ENCODE measurements at regions not wholly inside any gene's neighbourhood (a gene's known extent, or its start where the extent isn't known, plus 50 kb on each side); places are given as distances from the start of the nearest gene placed in this dataset.
A peak's percentile ranks its signal among the peaks of the same experiment; 100 is the strongest.
"Not testable (repeated sequence)": the region's sequence is repeated elsewhere in the genome, so short reads cannot be mapped to it uniquely, and the experiment has no call there.

DNA sequence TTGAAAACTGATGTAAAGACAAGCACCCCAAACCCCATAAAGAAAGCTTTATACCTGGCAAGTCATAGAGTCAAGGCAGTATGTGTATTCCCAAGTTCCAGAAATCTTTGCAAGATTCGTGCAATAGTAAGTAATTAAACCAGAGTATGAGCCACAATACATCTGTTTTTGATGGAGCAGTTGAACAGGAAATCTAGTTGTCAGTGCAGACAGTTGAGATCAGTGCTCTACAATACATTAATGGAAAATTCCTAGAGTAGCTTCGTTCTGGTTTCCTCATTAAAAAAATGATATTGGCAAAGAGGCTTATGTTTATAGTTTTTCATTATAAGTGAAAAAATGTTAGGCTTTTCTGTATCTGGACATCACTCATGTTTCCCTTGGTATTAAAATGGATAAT lies 575.3 kb downstream of the TRIML1 start:
- no peaks in the 10 kb centered on the region for H3K36me3 ChIP-seq (ENCODE audit: insufficient read depth, low read length)

DNA sequence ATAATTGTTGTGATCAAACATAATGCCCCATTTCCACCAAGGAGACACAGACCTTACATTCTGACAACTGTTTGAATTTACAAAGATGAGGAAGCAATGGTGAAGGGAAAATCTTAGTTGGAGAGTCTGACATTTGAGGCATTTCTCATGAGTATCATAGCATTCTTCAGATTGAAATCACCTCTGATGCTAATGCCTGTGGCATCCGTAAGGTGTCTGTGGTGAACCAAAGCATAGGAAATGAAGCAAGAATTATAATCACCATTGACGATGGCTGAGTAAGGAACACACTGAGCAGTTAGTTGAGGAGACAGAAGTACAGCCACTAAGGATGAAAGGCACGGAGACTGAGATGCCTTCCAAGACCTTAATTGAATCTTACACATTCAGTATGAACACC lies 575.7 kb downstream of the TRIML1 start:
- no peaks in the 10 kb centered on the region for H3K27me3 ChIP-seq (ENCODE audit: insufficient read depth, low read length)
- no peak overlapping the region for H2AFZ ChIP-seq (ENCODE audit: low read length, unreplicated experiment)
- no peaks in the 10 kb centered on the region for H3K36me3 ChIP-seq (ENCODE audit: insufficient read depth, low read length)
- H3K27ac ChIP-seq (ENCODE audit: low read depth, low read length), result peak overlapping the region; percentile 78
- H3K4me1 ChIP-seq (ENCODE audit: control insufficient read depth, insufficient read depth, low read length, unreplicated experiment), result peaks cover 15% of the 10 kb centered on the region
- H3K4me3 ChIP-seq (ENCODE audit: low read depth, low read length), result no peak overlapping the region
- no peaks in the 10 kb centered on the region for H3K79me2 ChIP-seq (ENCODE audit: control insufficient read depth, insufficient read depth, low read length, unreplicated experiment)

More for the DNA sequence above, 575.3 kb downstream of the TRIML1 start:
- no peaks in the 10 kb centered on the region for H3K27me3 ChIP-seq (ENCODE audit: insufficient read depth, low read length)
- no peak overlapping the region for H3K4me3 ChIP-seq (ENCODE audit: low read depth, low read length)
- peak overlapping the region; percentile 78 for H3K27ac ChIP-seq (ENCODE audit: low read depth, low read length)
- H3K4me1 ChIP-seq (ENCODE audit: control insufficient read depth, insufficient read depth, low read length, unreplicated experiment), result peaks cover 19% of the 10 kb centered on the region
- H2AFZ ChIP-seq (ENCODE audit: low read length, unreplicated experiment), result no peak overlapping the region
- H3K79me2 ChIP-seq (ENCODE audit: control insufficient read depth, insufficient read depth, low read length, unreplicated experiment), result no peaks in the 10 kb centered on the region

DNA sequence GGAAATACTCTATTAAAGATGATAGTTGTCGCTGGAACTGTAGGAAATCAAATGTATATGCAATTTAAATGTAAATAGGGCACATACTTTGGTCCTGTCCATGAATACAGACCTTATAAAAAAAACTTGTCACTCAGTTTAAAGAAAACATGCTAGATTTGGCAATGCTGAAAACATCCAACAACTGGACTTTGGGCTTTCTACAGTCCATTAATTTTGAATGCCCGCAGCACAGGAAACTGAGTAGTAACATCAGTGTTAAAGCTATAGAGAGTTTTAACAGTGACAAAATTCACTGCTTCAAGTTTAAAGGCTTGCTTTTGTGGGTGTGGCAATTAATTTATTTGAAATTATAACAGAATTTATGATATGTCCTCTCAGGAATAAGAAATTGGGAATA lies 578.4 kb downstream of the TRIML1 start:
- H3K36me3 ChIP-seq (ENCODE audit: insufficient read depth, low read length), result no peaks in the 10 kb centered on the region
- H3K27ac ChIP-seq (ENCODE audit: low read depth, low read length), result no peak overlapping the region
- H3K4me3 ChIP-seq (ENCODE audit: low read depth, low read length), result no peak overlapping the region
- no peaks in the 10 kb centered on the region for H3K79me2 ChIP-seq (ENCODE audit: control insufficient read depth, insufficient read depth, low read length, unreplicated experiment)
- H2AFZ ChIP-seq (ENCODE audit: low read length, unreplicated experiment), result no peak overlapping the region
- no peaks in the 10 kb centered on the region for H3K27me3 ChIP-seq (ENCODE audit: insufficient read depth, low read length)
- peaks cover 11% of the 10 kb centered on the region for H3K4me1 ChIP-seq (ENCODE audit: control insufficient read depth, insufficient read depth, low read length, unreplicated experiment)

DNA sequence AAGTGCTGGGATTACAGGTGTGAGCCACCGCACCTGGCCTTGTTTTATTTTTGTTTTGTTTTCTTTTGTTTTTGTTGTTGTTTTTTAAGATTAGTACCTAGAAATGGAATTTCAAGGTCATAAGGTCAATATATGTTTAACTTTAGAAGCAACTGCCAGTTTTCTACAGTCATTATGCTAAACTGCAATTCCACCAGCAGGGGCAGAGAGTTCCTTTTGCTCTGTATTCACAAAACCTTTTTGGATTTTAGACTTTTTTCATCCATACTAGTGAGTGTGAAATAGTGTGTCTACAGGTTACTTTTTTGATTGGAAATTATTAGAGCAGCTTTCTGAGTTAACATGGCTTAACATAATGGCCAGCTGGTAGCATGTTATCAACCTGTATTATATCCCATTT lies 580.6 kb downstream of the TRIML1 start:
- Histone ChIP-seq H3K4me3 (ENCODE audit: low read depth, low read length) (no peak overlapping the region), H3K36me3 (ENCODE audit: insufficient read depth, low read length) (no peaks in the 10 kb centered on the region), H3K27ac (ENCODE audit: low read depth, low read length) (no peak overlapping the region), H3K27me3 (ENCODE audit: insufficient read depth, low read length) (no peaks in the 10 kb centered on the region), H3K79me2 (ENCODE audit: control insufficient read depth, insufficient read depth, low read length, unreplicated experiment) (no peaks in the 10 kb centered on the region), H3K4me1 (ENCODE audit: control insufficient read depth, insufficient read depth, low read length, unreplicated experiment) (peaks cover 8% of the 10 kb centered on the region), H2AFZ (ENCODE audit: low read length, unreplicated experiment) (no peak overlapping the region)

DNA sequence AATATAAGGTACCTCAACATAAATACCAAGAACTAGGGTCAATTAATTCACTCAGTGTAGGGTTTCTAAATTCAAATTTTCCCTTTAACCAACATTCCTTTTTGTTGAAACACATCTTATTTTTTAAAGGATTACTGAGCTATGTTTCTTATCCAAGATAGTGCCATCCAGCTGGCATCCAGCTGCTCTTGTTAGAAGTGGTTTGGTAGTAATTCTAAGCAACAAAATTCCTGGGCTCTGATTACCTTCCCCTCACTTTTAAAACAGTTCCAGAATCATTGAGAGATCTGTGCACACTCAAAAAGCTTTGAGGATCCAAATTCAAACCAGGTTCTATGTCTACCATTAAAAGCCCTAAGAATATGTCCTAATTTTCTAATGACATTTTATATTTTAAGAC lies 583.7 kb downstream of the TRIML1 start:
- Histone ChIP-seq H3K27me3 (ENCODE audit: insufficient read depth, low read length) (no peaks in the 10 kb centered on the region), H3K4me1 (ENCODE audit: control insufficient read depth, insufficient read depth, low read length, unreplicated experiment) (no peaks in the 10 kb centered on the region), H3K79me2 (ENCODE audit: control insufficient read depth, insufficient read depth, low read length, unreplicated experiment) (no peaks in the 10 kb centered on the region), H2AFZ (ENCODE audit: low read length, unreplicated experiment) (no peak overlapping the region), H3K36me3 (ENCODE audit: insufficient read depth, low read length) (no peaks in the 10 kb centered on the region), H3K4me3 (ENCODE audit: low read depth, low read length) (no peak overlapping the region), H3K27ac (ENCODE audit: low read depth, low read length) (no peak overlapping the region)

DNA sequence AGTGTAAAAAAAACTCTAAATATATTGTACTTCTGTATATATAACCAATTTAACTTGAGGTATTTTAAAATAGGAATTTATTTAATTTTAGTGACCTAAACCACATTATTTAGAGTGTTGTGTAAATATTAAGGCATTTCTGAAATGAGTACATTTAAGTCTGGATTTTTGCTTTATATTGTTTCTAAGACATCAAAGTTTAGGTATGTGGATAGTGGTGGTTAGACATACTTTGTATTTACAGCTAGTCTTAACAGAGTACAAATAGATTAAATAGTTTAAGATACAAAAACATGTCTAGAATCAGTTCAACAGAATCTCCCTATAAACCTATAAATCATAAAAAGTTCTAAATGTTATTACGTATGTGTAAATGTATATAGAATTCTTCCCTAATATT lies 588.5 kb downstream of the TRIML1 start:
- no peak overlapping the region for H3K4me3 ChIP-seq (ENCODE audit: low read depth, low read length)
- H3K4me1 ChIP-seq (ENCODE audit: control insufficient read depth, insufficient read depth, low read length, unreplicated experiment), result no peaks in the 10 kb centered on the region
- no peak overlapping the region for H3K27ac ChIP-seq (ENCODE audit: low read depth, low read length)
- no peaks in the 10 kb centered on the region for H3K36me3 ChIP-seq (ENCODE audit: insufficient read depth, low read length)
- no peak overlapping the region for H2AFZ ChIP-seq (ENCODE audit: low read length, unreplicated experiment)
- no peaks in the 10 kb centered on the region for H3K79me2 ChIP-seq (ENCODE audit: control insufficient read depth, insufficient read depth, low read length, unreplicated experiment)
- H3K27me3 ChIP-seq (ENCODE audit: insufficient read depth, low read length), result no peaks in the 10 kb centered on the region

DNA sequence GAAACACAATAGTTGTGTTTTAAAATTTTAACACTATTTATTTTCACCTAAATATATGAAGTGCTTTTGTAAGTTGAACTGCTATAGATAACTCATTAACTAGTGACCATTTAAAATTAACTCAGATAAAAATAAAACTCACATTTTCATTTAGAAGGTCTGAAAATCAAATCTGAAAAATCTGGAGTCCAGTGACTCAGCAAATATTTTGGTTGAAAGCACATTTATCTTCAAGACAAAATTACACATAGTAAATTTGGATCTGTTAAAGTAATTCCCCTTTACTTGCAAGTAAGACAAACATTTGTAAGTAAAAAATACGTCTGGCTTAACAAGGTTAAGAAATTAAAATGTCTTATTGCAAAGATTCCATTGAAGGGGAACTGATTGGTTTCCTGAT lies 589.1 kb downstream of the TRIML1 start:
- H3K4me3 ChIP-seq (ENCODE audit: low read depth, low read length), result no peak overlapping the region
- no peaks in the 10 kb centered on the region for H3K4me1 ChIP-seq (ENCODE audit: control insufficient read depth, insufficient read depth, low read length, unreplicated experiment)
- H3K79me2 ChIP-seq (ENCODE audit: control insufficient read depth, insufficient read depth, low read length, unreplicated experiment), result no peaks in the 10 kb centered on the region
- no peaks in the 10 kb centered on the region for H3K27me3 ChIP-seq (ENCODE audit: insufficient read depth, low read length)
- H3K36me3 ChIP-seq (ENCODE audit: insufficient read depth, low read length), result no peaks in the 10 kb centered on the region
- no peak overlapping the region for H2AFZ ChIP-seq (ENCODE audit: low read length, unreplicated experiment)
- H3K27ac ChIP-seq (ENCODE audit: low read depth, low read length), result no peak overlapping the region

DNA sequence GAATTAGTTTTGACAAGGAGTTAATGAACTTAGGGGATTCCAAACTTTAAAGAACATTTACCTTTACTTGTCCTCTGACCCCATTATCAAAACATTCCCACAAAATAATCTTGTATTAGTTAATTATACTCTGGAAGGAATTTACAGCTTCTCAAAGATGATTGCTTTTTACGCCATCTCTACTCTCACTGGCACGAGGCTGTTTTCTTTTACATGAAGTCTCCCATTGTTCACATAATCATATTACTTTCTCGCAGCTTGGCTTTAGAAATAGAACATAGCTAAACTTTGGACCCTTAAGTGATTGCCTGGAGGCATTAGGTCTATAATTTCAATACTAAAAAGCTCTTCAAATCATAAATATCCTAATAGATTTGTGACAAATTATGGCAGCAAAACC lies 592.9 kb downstream of the TRIML1 start:
- H3K27me3 ChIP-seq (ENCODE audit: insufficient read depth, low read length), result no peaks in the 10 kb centered on the region
- H3K27ac ChIP-seq (ENCODE audit: low read depth, low read length), result no peak overlapping the region
- no peak overlapping the region for H3K4me3 ChIP-seq (ENCODE audit: low read depth, low read length)
- no peaks in the 10 kb centered on the region for H3K36me3 ChIP-seq (ENCODE audit: insufficient read depth, low read length)
- H3K4me1 ChIP-seq (ENCODE audit: control insufficient read depth, insufficient read depth, low read length, unreplicated experiment), result no peaks in the 10 kb centered on the region
- H3K79me2 ChIP-seq (ENCODE audit: control insufficient read depth, insufficient read depth, low read length, unreplicated experiment), result no peaks in the 10 kb centered on the region
- H2AFZ ChIP-seq (ENCODE audit: low read length, unreplicated experiment), result no peak overlapping the region

DNA sequence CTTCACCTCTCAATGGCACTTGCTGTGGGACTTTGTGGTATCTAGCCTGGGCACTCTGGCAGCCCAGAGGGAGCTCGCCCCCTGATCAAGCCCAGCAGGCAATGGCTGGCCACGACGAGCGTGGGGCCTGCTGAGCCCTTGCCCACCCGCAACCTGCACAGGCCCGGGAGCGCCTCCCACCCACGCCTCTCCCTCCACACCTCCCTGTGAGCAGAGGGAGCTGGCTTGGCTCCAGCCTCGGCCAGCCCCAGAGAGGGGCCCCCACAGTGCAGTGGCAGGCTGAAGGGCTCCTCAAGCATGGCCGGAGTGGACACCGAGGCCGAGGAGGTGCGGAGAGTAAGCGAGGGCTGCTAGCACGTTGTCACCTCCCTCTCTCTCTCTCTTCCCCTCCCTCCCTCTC lies 595.8 kb downstream of the TRIML1 start:
- Histone ChIP-seq H3K79me2 (ENCODE audit: control insufficient read depth, insufficient read depth, low read length, unreplicated experiment) (no peaks in the 10 kb centered on the region), H2AFZ (ENCODE audit: low read length, unreplicated experiment) (no peak overlapping the region), H3K36me3 (ENCODE audit: insufficient read depth, low read length) (no peaks in the 10 kb centered on the region), H3K27me3 (ENCODE audit: insufficient read depth, low read length) (no peaks in the 10 kb centered on the region), H3K4me1 (ENCODE audit: control insufficient read depth, insufficient read depth, low read length, unreplicated experiment) (no peaks in the 10 kb centered on the region), H3K4me3 (ENCODE audit: low read depth, low read length) (no peak overlapping the region), H3K27ac (ENCODE audit: low read depth, low read length) (no peak overlapping the region)

DNA sequence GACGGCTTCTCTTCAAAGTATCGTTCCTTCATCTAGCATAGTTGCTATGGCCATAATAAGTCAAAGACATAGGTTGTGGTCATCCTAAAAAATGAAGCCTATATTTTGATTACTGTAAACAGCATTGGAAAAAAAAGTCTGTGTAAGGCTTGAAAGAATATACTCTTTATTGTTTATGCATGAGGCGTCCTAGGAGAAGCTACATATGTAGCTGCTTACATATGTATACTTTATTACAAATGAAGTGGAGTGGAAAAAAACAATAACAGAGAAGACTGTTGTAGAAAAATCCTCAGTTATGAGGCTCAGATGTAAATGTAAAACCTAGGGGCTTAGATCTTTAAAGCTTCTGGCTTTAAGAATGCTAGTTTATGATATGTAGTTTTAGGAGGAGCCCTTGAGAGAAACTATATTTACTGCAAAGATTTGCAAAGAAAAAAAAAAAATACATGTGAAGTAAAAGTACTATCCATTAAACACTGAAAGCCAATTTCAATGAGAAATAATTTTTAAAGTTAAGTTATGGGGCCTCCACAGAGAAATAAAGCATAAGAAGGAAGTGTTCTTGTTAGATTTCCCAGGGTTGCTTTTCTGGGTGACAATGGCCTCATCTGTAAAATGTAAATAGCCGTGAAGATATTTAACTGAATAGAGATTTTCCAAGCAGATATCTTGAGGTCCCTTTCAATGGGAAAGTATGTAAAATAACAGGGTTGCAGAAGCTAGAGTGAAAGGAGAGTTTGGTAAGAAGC lies 598.2 kb downstream of the TRIML1 start:
- no peaks in the 10 kb centered on the region for H3K36me3 ChIP-seq (ENCODE audit: insufficient read depth, low read length)
- no peak overlapping the region for H2AFZ ChIP-seq (ENCODE audit: low read length, unreplicated experiment)
- no peaks in the 10 kb centered on the region for H3K27me3 ChIP-seq (ENCODE audit: insufficient read depth, low read length)
- no peak overlapping the region for H3K4me3 ChIP-seq (ENCODE audit: low read depth, low read length)
- H3K27ac ChIP-seq (ENCODE audit: low read depth, low read length), result no peak overlapping the region
- H3K4me1 ChIP-seq (ENCODE audit: control insufficient read depth, insufficient read depth, low read length, unreplicated experiment), result no peaks in the 10 kb centered on the region
- no peaks in the 10 kb centered on the region for H3K79me2 ChIP-seq (ENCODE audit: control insufficient read depth, insufficient read depth, low read length, unreplicated experiment)

DNA sequence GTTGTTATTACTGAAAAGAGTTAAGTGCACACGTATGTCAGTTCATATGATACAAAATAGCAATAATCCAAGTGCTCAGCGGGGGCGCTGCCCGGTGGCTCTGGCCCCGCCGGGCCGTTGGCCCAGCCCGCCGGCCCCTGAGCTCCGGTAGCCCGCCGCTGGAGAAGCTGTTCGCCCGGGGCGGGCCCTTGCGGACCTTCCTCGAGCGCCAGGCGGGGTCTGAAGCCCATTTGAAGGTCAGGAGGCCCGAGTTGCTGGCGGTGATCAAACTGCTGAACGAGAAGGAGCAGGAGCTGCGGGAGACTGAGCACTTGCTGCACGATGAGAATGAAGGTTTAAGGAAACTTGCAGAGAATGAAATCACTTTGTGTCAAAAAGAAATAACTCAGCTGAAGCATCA lies 599.0 kb downstream of the TRIML1 start:
- H3K27me3 ChIP-seq (ENCODE audit: insufficient read depth, low read length); H3K4me1 ChIP-seq (ENCODE audit: control insufficient read depth, insufficient read depth, low read length, unreplicated experiment); H3K36me3 ChIP-seq (ENCODE audit: insufficient read depth, low read length); H3K27ac ChIP-seq (ENCODE audit: low read depth, low read length); H3K79me2 ChIP-seq (ENCODE audit: control insufficient read depth, insufficient read depth, low read length, unreplicated experiment); H2AFZ ChIP-seq (ENCODE audit: low read length, unreplicated experiment): not testable (repeated sequence)
- peak overlapping the region; percentile 57 for H3K4me3 ChIP-seq (ENCODE audit: low read depth, low read length)
